Mucosa of descending colon (tissue), 3 donors: ENCODE measurements at regions not wholly inside any gene's neighbourhood (a gene's known extent, or its start where the extent isn't known, plus 50 kb on each side); places are given as distances from the start of the nearest gene placed in this dataset.

Experiments
- ATAC-seq: fragments of 200-7000 bp; cut with Tn5 transposase; one replicate; pipeline ENCODE4 v1.9.1; 2020; ENCODE audit warnings: mild to moderate bottlenecking, moderate library complexity
- DNase-seq, 3 donors: peaks; one replicate each; pipeline ENCODE4 v3.0.0-alpha.2; 2020
- H3K36me3 ChIP-seq: fragments of 200-600 bp; one replicate; pipeline ENCODE4 v1.8.0; 2021; ENCODE audit warnings: low read depth, mild to moderate bottlenecking
- H3K4me1 ChIP-seq: fragments of 200-600 bp; one replicate; pipeline ENCODE4 v1.8.0; 2021; ENCODE audit warnings: low read depth, mild to moderate bottlenecking
- H3K4me3 ChIP-seq: fragments of 200-600 bp; one replicate; pipeline ENCODE4 v1.8.0; 2021; ENCODE audit warnings: mild to moderate bottlenecking
- H3K9me3 ChIP-seq: fragments of 200-600 bp; one replicate; pipeline ENCODE4 v1.8.0; 2021; ENCODE audit warnings: mild to moderate bottlenecking
- intact Hi-C, 2 donors: fragments of 100-400 bp; cut with DNase I in 1 of 2; cut with micrococcal nuclease in 1 of 2; formaldehyde crosslinking; loops; one replicate each; pipeline versions ENCODE4 v1.11.0 to v1.11.1; 2022; cut with DNase I, micrococcal nuclease
- TF ChIP-seq, protein P1 (sequence below): fragments of 200-600 bp; IDR thresholded peaks from one replicate; pipeline ENCODE4 v1.8.0; 2022; ENCODE audit warnings: antibody characterized with exemption, mild to moderate bottlenecking
- donor health status: DM: no; HTN: no; CAD: no; lungs with moderate emphysema.
- donor health status: DM: no; HTN: no; CAD: no.
- donor health status: DM: no; HTN: yes; CAD: no.

DNA sequence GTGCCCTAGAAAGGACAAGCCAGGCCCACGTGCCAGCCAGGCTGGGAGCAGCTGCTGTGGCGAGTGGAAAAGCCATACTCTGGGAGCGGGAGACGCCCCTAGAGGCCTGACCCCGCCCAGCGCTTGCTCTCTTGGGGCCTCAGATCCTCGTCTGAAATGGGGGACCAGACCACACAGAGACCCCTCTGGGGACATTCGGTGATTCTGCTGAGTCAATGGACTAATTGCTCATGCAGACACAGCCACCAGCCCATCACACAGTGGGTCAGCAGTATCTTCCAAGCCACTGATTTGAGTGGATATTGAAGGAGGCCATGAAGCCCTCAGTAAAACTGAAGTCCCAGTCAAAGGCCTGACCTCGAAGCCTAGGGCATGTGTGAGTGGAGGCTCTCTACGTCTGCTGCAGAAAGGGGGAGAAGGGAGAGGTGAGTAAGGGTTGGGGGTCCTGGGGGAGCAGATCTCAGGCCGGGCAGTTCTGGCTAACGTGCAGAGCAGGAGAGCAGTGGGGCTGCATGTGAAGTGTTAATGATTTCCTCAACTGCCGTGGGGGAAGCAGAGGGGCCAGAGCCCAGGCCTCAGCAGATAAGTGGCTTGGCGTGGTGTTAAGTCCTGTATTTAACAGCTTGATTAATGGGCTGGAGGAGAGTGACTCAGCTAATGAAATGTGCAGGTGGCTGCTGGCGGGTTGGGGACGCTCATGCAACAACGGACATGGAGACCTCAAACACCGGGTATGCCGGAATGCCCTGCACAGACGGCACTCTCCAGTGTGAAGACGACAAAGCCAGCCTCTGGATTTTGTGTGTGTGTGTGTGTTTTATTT, 104.4 kb upstream of the TWIST2 start:
- no peak for ATAC-seq
- Histone ChIP-seq H3K9me3 (no peaks in the 10 kb centered on the region), H3K4me3 (no peak overlapping the region), H3K36me3 (no peaks in the 10 kb centered on the region), H3K4me1 (no peaks in the 10 kb centered on the region)
- TF ChIP-seq, protein P1, sequence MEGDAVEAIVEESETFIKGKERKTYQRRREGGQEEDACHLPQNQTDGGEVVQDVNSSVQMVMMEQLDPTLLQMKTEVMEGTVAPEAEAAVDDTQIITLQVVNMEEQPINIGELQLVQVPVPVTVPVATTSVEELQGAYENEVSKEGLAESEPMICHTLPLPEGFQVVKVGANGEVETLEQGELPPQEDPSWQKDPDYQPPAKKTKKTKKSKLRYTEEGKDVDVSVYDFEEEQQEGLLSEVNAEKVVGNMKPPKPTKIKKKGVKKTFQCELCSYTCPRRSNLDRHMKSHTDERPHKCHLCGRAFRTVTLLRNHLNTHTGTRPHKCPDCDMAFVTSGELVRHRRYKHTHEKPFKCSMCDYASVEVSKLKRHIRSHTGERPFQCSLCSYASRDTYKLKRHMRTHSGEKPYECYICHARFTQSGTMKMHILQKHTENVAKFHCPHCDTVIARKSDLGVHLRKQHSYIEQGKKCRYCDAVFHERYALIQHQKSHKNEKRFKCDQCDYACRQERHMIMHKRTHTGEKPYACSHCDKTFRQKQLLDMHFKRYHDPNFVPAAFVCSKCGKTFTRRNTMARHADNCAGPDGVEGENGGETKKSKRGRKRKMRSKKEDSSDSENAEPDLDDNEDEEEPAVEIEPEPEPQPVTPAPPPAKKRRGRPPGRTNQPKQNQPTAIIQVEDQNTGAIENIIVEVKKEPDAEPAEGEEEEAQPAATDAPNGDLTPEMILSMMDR, result no peak
- DNase-seq, result no peak
- intact Hi-C loops, result no loop called here

DNA sequence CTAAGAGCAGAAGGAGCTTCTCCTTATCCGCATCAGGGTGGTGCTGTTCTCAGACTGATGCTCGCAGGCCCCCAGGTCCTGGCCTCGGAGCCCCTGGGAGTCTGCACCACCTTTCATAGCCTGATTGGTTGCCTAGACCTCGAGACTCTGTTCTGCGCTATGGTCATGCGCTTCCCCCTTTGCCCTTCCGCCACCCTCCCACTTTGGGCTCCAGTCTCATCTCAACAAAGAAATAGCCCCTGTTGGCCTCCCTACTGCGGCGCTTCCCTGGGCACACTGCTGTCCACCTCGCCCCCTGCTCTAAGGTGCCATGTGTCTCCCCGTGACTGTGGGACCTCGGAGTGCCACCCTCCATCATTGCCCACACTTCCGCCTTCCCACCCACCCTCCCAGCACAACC, 102.9 kb upstream of the TWIST2 start:
- ATAC-seq, result no peak
- Histone ChIP-seq H3K4me3 (no peak overlapping the region), H3K36me3 (no peaks in the 10 kb centered on the region), H3K9me3 (peaks cover 4% of the 10 kb centered on the region), H3K4me1 (no peaks in the 10 kb centered on the region)
- intact Hi-C loops, result no loop called here
- no peak for DNase-seq
- TF ChIP-seq, protein P1, result no peak

DNA sequence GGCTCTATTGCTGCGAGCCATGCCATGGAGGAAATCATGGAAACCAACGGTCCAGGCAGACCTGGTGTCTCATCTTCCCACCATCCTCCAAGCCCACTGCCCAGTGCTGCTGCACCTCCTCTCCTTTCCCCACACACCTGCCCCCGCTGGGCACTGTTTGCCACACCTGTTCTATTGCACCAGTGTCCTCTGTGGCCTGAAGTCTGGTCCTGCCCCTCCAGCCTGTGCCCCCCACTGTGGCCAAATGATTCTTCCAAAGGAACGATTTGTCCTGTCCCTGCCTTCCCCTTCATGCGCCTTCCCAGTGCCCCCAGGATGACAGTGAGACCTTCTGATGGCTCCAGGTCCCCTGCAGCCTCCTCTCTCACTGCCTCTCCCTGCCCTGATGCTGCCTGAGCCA, 101.9 kb upstream of the TWIST2 start:
- no peaks in the 10 kb centered on the region for H3K4me1 ChIP-seq
- ATAC-seq (no peak), DNase-seq (no peak)
- intact Hi-C loops, result no loop called here
- H3K4me3 ChIP-seq, result no peak overlapping the region
- peaks cover 8% of the 10 kb centered on the region for H3K9me3 ChIP-seq
- TF ChIP-seq, protein P1, result no peak
- H3K36me3 ChIP-seq, result no peaks in the 10 kb centered on the region

DNA sequence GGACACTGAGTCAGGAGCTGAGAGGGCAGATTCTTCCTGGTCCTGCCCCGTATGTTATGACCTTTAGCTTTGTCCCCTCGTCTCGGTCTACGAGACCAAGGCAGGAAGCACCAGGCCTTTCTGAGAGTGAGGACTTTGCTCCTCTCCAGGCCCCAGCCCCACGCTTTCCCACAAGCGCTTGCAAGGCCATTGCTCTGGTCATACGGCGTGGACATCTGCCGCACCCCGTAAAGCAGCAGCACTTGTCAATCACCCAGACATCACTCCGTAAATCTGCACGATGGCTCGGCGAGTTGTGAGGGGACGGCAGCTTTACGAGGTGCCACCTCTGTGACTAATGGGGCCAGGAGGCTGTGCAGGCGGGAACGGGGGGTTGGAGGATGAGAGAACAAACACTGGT, 100.8 kb upstream of the TWIST2 start:
- TF ChIP-seq, protein P1, result no peak
- DNase-seq, result no peak
- intact Hi-C loops, result no loop called here
- ATAC-seq, result no peak
- Histone ChIP-seq H3K4me3 (no peak overlapping the region), H3K4me1 (no peaks in the 10 kb centered on the region), H3K9me3 (peaks cover 8% of the 10 kb centered on the region), H3K36me3 (no peaks in the 10 kb centered on the region)

DNA sequence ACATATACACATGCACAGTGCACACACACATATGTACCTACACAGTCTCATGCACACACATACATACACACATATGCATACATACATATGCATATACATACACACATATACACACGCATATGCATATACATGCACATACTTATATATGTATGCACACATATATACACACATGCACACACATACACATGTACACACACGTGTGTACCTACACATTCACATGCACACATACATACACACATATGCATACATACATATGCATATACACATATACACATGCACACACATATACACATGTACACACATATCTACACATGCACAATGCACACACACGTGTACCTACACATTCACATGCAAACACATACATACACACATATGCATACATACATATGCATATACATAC, 100.3 kb upstream of the TWIST2 start:
- peaks cover 8% of the 10 kb centered on the region for H3K9me3 ChIP-seq
- H3K4me1 ChIP-seq, result no peaks in the 10 kb centered on the region
- TF ChIP-seq, protein P1, result no peak
- intact Hi-C loops, result no loop called here
- no peaks in the 10 kb centered on the region for H3K36me3 ChIP-seq
- ATAC-seq (no peak), DNase-seq (no peak)
- no peak overlapping the region for H3K4me3 ChIP-seq
